ENCODE measurements at regions not wholly inside any gene's neighbourhood (a gene's known extent, or its start where the extent isn't known, plus 50 kb on each side); places are given as distances from the start of the nearest gene placed in this dataset.
A peak's percentile ranks its signal among the peaks of the same experiment; 100 is the strongest.

- TF ChIP-seq TARDBP (IDR thresholded peaks at IDR 0.05; ENCODE audit: borderline replicate concordance) (no peak), MYB (IDR thresholded peaks at IDR 0.05; ENCODE audit: borderline replicate concordance, low read depth, low read length) (no peak), RELB (IDR thresholded peaks at IDR 0.05; ENCODE audit: low read depth) (no peak; the same call in 1 of the 2 replicates), FOXK2 (IDR thresholded peaks at IDR 0.05) (no peak), BCLAF1 (IDR thresholded peaks at IDR 0.05) (no peak), USF2 (IDR thresholded peaks at IDR 0.05; ENCODE audit: borderline replicate concordance, low read depth, low read length) (no peak; the same call in 1 of the 2 replicates), ASH2L (IDR thresholded peaks at IDR 0.05; ENCODE audit: borderline replicate concordance, low read depth) (no peak), CTCF (IDR thresholded peaks at IDR 0.05 in 2 of 3, conservative IDR thresholded peaks at IDR 0.05 in 1 of 3; ENCODE audit: control insufficient read depth in 2 of 3, extremely low read depth in 1 of 3, insufficient read depth in 1 of 3, low read depth in 3 of 3, low read length in 3 of 3) (peak in 2 of 3 experiments; percentile 4 to 53; a peak in 3 of 6 replicates), HDAC6 (IDR thresholded peaks at IDR 0.05; ENCODE audit: unreplicated experiment) (no peak), IRF4 (IDR thresholded peaks at IDR 0.05; ENCODE audit: low read depth, low read length) (no peak), CHD2 (IDR thresholded peaks at IDR 0.05; ENCODE audit: borderline replicate concordance, low read depth, low read length) (no peak), ZNF217 (IDR thresholded peaks at IDR 0.05) (peak; percentile 15; the same call in 1 of the 2 replicates), MTA3 (IDR thresholded peaks at IDR 0.05; ENCODE audit: borderline replicate concordance, low read length) (no peak), CBX5 (IDR thresholded peaks at IDR 0.05; ENCODE audit: low read depth) (no peak), TAF1 (IDR thresholded peaks at IDR 0.05; ENCODE audit: borderline replicate concordance, low read depth, low read length) (no peak), PAX5 (IDR thresholded peaks at IDR 0.05; ENCODE audit: borderline replicate concordance, low read depth, low read length) (no peak), WRNIP1 (IDR thresholded peaks at IDR 0.05; ENCODE audit: borderline replicate concordance, low read depth, low read length) (no peak), NKRF (conservative IDR thresholded peaks at IDR 0.05) (peak; percentile 44; the same call in 1 of the 2 replicates), NR2C2 (IDR thresholded peaks at IDR 0.05; ENCODE audit: borderline replicate concordance, control insufficient read depth, insufficient read length, low read depth) (no peak), CREM (IDR thresholded peaks at IDR 0.05; ENCODE audit: low read depth) (no peak), NR2C1 (IDR thresholded peaks at IDR 0.05) (peak; percentile 42)
These were observed 124.5 kb downstream of the MRPL14 start (continued) for GRCh38 chr6:44002593-44003344.
